ENCODE measurements at regions not wholly inside any gene's neighbourhood (a gene's known extent, or its start where the extent isn't known, plus 50 kb on each side); places are given as distances from the start of the nearest gene placed in this dataset.

DNA sequence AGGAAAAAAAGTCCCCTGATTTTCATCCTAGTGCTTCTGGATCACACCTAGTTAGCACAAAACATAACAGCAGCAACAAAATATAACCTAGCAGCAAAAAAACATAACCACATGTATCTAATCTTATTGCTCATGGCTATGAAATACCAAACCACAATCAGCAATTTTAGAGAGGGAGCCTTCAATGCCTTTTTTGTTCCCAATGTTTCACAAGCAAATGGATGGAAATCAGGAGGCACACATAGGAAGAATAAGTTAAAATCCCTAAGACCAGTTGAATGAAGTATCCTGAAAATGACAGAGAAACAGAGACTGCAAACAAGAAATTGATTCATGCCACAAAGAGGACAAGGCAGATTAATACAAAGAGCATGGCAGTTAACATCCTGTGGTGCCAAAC lies 361.6 kb downstream of the GPM6A start:
- DNase-seq = no peak

DNA sequence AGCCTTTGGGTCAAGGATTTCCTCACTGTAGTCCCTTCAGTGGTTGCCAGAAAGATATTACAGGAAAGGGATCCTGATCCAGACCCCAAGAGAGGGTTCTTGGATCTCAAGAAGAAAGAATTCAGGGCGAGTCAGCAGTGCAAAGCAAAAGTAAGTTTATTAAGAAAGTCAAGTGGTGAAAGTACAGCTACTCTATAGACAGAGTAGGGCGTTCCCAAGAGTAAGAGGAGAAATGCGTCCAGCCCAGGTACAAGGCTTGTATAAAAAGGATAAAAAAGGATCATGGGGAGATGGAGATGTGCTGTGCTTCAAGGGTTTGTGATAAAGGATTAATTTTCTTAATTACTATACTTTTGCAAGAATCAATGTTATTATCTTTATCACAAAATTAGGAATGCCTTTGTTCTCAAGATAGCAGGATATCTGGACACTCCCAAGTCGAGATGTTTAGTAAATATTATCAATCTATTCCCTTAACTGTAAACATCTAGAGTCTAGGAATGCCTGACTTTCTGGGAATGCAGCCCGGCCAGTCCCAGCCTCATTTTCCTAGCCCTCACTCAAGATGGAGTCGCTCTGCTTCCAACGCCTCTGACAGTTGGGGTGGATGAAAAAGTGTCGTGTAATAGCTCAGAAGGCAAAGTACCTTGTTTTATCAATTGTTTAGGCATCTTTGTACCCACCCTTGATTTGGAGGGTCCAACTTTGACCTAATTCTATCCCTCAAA lies 360.7 kb downstream of the GPM6A start:
- DNase-seq = no peak

DNA sequence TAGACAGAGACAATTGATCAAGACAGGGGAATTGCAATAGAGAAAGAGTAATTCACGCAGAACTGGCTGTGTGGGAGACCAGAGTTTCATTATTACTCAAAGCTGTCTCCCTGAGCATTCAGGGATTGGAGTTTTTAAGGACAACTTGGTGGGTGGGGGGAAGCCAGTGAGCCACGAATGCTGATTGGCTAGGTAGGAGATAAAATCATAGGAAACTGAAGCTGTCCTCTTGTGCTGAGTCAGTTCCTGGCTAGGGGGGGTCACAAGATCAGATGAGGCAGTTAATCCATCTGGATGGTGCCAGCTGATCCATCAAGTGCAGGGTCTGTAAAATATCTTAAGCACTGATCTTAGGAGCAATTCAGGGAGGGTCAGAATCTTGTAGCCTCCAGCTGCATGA lies 358.6 kb downstream of the GPM6A start:
- DNase-seq = no peak

DNA sequence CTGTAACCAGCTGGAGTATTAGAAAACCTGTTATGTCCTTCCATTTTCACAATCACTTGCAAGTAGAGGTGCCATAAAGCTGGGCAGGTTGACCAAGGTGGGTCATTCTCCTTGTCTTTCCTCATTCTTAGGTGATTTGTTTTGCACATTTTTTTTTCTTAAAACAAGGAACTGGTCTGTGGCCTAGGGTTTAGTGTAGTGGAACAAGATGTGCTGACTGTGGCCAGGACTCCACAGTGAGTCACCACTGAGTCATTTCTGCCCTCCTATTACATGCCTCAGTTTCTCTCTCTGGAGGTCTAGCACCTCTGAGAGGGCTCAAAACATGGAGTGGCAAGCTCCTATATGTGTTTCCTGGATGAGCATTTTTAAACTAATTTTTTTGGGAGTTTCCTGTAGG lies 355.9 kb downstream of the GPM6A start:
- no peak for DNase-seq

DNA sequence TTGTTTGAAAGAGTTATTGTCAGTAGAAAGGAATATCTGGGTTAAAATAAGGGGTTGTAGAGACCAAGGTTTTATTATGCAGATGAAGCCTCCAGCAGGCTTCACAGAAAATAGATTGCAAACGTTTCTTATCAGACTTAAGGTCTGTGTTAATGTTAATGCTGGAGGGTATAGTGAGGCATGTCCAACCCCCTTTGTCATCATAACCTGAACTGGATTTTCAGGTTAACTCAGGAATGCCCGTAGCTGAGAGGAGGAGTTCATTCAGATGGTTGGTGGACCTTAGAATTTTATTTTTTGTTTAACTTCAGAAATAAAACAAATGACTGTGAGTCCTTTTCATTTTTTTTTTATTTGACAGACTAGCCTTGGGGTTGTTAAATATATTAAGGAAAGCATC lies 354.1 kb downstream of the GPM6A start:
- DNase-seq = no peak

DNA sequence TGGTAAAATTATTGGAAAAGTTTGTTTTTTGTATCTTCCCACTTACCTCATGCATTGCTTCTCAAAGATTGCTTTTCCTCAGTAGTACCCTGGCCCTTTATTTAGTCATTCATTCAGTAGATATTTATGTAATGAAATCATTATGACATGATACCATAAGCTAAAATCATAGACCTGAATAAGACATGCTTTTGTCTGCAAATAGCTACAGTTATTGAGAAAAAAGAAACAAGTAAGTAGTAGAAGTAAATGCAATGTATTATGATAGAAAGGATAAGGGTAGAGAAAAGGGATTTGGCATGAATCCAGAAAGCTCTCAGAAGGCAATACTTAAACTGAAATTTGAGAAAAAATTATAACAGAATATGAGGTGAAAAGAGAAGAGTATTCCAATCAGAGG lies 352.5 kb downstream of the GPM6A start:
- no peak for DNase-seq

DNA sequence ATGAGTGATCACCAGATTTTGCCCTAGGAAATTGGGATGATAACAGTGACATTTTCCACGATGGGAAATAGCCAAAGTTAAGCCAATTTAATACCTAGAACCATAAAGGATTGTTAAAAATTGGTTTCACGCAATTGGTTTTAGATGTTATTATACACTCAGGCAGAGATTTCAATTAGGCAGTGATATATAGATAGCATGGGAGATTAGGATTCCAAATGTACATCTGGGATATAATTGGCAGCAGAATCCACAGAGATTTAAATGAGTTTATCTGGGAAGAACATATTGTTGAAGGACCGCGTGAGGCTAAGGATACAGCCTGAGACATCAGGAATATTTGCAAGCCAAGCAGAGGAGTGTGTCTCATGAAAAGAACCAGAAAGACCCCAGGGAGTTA lies 351.6 kb downstream of the GPM6A start:
- no peak for DNase-seq

DNA sequence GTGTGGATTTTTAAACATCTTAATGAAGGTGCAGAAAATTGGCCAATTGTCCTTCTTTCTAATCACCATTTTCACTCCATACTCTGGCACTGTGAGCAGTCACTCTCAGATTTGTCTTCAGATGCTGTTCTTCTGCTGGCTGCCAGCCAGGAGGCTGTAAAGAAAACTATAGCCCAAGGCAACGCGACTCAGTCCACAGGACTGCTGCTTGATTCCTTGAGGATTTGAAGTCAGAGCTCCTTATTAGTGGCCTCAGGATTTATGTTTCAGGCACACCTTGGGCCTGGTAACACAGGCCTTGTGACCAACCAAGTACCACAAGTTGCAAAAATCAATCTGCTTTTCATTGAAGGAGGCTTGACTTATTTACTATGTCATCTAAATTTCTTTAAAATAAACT lies 342.6 kb downstream of the GPM6A start:
- DNase-seq = no peak

DNA sequence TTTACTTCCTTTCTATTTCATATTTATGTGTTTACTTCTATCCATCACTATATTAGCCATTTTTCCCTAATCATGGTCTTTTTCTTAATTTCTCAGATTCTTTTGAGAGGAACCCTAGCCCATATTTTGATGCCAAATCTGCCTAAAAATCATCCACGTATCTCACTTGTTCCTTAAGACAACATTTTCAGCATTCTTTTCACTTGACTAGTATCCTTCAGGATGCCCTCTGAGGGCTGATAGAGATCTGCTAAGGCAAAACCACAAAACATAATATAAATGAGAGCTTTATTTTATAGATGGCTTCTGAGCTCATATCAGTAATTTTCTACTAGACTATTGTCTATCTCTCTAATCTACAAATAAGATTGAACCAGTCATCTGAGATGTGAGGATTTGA lies 341.9 kb downstream of the GPM6A start:
- DNase-seq = no peak

DNA sequence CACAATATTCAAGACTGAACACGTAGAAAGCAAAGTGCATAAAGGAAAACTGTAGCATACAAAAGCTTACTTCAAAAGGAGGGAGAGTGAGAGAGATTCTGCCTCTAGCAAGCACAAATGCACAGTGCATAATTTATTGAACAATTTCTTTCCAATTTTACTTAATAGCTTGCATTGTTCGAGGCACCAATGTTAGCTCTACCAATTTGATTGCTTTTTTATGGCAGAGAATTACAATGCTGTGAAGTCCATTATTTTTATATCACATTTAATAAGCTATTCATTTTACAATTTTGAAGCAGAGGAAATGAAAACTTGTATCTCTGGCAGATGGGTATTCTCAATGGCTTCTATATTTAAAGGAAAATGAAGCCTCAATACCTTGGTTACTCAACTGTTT lies 331.7 kb downstream of the GPM6A start:
- no peak for DNase-seq

DNA sequence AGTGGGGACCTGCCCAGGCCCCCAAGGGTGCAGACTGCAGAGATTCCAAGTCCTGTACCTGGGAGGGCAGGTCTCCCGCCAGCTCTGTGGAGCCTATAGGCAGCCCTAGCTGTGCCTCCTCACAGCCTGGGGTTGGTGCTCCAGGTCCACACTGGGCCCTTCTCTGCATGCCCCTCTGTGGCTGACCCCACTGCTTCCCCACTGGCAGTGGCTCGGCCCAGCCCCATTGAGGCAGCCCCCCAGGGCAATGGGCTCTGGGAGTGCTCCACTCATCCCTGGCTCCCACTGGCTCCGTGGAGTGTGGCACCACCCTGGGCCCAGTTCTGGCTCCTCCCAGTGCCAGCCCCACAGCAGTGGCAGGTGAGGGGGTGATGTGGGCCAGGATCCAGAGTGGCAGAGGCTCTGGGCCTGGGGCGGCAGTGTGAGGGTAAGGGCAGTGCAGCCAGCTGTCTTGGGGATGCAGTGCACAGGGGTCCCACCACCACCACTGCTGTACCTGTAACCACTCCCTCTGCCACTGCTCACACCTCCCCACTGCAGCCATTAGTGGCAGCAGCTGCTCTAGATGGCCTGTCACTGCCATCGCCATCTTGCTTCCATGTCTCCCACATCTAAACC lies 312.2 kb downstream of the GPM6A start:
- DNase-seq = no peak

DNA sequence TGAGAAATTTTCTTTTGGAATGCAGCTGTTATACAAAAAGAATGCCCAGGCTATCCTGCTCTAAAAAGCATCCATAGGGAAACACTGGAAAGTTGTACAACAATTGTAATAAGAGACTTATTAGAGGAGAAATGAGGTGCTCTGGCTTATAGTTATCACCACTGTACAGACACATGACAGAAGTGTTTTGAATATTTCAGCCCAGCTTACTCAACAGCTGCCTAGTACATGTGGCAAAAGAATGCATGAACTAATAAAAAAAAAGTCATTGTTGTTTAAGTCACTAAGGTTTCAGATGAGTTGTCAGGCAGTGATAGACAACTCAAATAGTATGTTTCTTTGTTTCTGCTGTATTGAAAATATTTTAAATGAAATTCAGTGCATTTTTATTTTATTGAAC lies 307.7 kb downstream of the GPM6A start:
- no peak for DNase-seq

DNA sequence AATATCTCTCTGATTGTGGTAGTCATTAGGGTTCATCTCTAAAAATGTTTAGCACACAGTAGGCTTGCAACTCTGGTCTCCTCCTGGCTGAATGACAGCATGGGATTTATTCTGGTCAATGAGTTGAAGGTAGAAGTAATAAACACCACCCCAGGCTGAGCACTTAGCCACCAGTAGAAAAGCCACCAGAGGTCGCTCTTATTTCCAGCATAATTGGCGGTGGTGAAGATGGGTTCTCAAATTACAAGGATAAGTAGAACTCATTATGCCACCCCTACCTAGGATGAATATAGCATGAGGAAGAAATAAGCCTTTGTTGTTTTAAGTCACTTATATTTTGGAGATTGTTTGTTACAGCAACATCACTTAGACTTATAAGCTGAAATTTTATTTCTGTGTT lies 302.7 kb downstream of the GPM6A start:
- no peak for DNase-seq

DNA sequence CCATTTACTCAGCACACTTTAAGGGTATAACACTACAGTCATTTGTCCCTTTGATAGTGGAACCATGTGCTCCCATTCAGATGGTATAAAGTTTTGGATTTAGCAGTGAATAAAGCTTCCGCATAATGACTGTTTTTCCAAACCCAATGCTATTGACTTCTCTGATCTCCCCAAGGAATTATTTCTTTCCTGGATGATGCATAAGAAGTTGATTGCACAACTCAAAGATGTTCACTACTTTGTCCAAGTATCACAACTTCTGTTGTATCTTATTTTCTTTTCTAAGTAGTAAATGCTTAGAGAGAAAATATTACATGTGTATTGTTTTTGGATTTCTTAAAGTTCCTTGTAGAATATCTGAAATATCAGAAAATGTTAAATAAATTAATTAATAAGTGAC lies 300.2 kb downstream of the GPM6A start:
- no peak for DNase-seq

DNA sequence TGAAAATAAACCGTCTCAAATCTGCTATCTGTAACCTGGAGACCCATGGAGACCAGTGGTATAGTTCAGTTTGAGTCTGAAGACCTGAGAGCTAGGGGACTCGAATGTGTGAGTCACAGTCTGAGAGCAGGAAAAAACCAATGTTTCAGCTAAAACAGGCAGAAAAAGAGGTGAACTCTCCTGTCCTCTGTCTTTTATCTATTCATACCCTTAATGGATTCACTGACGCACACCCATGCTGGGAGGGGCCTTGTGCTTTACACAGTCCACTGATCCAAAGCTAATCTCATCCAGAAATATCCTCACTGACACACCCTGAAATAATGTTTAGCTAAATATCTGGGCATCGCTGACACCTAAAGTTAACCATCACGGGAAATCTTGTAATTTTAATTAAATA lies 297.9 kb downstream of the GPM6A start:
- DNase-seq = no peak

DNA sequence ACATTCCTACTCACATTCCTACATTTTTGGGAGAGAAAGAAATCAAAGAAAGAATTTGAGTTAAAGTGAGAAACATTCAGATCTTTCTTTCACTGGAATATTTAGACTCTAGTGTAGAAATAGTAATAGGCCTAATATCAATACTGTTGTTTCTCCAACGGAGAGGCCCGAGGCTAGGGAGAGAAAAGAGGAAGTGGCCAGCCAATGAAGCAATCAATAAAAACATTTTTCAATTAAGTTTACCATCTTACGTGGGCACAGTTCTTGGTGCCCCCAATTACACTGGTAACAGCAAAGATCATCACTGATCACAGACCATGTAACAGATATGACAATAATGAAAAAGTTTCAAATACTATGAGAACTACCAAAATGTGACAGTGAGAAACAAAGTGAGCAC lies 281.4 kb downstream of the GPM6A start:
- no peak for DNase-seq

DNA sequence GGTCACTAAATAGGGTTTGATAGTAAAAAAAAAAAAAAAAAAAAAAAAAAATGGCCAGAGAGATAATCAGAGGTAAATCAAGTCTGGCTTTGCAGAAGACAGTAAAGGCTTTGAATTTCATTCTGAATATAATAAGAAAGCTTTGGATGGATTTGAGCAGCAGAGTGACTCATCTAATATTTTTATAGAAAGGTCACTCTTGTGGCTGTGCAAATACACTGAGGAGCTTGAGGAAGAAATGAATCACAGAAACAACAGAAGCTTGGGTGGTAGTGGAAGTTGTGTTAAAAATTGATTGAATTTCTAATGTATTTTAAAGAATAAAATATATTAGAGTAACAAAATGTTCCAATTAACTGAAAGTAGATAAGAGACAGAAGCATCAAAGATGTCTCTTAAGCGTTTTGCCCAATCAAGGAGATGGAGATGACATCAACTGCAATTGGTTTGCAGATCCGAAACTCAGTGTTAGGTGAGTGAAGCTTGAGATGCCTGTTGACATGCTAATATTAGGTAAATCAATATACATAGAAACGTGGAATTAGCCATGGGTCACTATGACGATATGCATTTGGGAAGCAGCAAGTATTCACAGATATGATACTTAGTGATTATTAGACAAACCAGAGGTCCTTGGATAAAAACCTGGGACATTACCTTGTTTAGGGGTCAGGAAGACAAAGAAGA lies 280.5 kb downstream of the GPM6A start:
- DNase-seq = no peak

DNA sequence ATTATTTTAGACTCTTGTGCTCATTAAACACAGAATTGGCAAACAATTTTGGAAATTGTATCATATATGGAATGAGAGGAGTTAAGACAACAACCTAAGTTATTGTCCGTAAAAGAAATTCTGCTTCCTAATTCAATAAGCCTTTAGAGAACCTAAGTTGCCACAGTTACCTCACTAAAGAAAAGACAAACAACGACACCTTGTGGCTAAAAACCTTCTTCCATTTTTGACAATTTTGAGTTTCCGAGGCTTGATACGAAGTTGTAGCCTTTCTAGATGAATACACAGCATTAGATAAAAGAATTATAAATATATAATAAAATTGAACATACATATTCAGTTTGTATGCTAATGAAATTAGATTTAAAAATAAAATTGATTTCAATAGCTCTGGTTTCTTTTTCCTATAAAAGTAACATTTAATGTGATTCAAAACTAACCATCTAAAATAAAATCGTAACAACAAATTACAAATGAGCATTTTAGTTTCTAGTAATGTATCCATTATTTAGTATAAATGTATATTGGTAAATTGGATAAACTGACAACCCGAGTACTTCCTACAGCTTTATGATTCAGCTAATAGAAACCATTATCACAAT lies 275.1 kb downstream of the GPM6A start:
- peak; percentile 31 for DNase-seq

DNA sequence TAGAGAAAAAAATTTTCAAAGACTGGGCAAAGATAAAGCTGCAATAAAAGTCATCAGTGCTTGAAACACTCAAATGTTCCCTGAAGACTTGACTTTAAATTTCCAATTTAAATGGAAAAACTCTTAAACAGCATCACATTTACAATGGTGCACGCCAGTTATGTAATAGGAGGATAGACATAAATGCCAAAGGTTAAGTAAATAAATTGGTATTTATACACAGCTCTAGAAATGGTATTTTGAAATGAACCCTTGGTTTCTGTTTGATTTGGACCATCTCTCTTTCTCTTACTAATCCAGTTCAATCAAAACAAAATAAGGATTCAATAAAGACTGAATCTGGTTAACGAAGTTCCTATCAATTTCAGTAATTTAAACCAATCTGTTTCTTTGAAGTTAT lies 272.6 kb downstream of the GPM6A start:
- DNase-seq = no peak

DNA sequence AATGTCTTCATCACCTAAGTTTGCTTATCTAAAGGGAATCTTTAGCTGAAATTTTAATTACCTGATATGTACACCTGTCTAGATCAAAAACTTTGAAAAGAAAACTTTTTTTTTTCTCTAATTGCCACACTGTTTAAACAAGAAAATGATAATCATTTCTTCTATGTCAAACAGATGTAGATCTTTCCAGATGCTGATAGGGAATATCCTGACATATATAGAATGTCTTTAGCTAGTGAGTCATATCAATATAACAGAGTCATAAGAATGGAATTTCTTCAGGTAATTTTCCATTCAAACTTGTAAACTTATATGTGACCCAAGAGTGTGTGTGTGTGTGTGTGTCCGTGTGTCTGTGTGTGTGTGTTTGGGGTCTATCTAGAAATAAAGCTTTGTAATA lies 271.9 kb downstream of the GPM6A start:
- no peak for DNase-seq

DNA sequence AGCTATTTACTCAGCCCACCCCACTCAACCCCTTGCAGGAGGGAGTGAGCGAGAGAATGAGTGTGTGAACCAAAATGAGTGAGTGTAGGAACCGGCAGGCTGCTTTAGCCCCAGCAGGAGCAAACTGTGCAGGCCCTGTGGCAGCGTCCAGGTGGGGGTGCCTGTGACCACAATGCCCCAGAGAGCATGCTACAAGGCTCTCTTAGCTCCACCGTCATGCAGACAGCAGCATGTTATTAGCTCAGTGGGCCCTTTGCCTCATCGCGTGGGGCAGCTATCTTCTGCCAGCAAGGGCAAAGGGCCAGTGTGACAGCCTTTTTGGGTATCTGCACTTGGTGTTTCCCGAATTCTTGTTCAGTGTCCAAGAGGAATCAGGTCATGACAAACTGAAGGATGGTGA lies 271.3 kb downstream of the GPM6A start:
- DNase-seq = no peak

DNA sequence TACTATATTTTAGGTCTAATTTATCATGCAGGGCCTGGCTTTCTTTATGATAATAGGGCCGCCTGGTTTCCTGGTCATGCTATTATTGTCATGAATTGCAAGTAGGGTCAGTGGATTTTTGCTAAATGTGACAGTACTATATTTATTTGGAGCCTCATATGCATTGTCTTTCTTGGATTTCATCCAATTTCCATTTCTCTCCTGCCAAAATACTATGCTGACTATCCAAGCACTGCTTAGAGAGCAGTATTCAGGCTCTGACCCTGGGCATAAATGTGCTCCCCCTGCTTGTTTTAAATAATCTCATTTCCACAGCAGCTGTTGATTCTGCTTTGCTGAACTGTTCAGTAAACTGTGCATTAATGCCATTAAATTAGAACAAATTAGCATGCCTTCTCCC lies 269.3 kb downstream of the GPM6A start:
- DNase-seq = no peak

DNA sequence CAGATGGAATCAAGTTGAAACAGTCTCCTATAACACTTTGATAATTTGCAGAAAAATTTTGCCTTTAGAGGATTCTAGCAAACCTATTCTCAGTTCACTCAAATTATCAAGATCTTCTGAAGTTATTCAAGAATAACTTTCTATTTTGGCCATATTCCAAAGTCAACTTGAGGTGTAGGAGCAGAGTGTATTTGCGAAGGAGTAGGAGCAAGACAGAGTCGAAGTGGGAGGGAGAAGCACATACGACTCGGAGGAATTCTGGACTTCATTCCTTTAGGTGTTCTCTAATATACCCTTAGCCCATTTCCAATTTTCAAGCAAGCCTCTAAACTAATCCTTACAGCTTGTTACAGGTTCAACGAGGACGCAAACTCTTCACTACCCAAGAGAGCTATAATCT lies 252.9 kb downstream of the GPM6A start:
- DNase-seq = no peak

DNA sequence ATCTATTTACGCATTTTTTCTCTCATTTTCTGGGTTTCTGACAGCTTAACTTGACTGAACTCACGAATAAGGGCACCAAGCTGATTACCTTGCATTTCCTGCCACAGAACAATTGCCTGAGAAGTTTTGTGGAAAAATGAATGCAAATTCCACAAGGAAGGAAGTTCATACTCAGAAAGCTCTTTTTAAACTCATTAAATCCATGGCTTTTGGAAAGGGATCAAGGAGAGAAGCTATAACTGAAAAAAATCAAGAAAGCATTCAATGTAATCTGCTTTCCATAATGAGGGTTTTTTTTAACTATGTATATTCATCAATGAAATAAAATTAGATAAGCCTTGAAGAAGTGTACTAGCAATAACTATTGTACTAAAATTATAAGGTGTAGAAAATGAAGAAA lies 252.5 kb downstream of the GPM6A start:
- DNase-seq = no peak
